ENCODE measurements at regions not wholly inside any gene's neighbourhood (a gene's known extent, or its start where the extent isn't known, plus 50 kb on each side); places are given as distances from the start of the nearest gene placed in this dataset.

DNA sequence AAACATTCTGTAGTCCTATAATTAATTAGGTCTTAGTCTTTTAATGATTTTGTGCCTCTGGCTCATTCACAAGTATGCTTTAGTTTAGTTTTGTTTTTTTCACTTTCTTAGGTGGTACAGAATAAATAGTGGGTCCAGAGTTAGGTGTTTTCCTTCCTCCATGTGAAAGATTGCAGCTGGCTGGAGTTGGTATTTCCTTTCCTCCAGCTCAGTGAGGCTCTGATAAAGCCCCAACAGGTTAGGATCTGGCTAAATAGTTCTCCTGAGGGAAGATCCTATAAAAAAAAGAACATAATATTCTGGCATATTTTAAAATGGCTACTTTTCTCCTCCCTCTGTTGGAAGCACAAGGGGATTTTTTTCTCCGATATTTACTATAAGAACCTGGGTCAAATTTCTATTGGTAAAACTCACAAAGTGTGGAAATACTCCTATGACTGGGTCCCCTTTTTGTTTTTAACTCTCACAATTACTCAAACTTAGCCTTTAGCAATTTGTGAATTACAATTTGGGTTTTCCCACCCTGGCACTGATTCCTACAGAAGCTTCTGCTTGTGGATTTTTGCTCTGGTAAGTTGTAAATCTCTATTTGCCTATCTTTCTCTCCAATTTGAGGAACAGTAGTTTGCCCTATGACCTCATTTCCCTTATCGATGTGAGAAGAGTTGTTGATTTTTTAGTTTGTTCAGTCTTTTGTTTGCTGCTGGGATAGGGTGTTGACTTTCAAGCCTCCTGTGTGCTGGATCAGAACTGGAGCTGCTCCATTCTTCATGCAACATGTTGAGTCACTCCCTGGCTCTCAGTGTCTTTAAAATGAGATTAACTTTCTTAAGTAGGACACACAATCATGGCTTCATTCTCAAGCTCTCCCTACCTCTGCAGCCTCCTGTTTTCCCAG is 500.9 kb downstream of the RNF144A start:
- Histone ChIP-seq H3K9me3 (no peaks in the 10 kb centered on the region), H3K4me2 (no peak overlapping the region), H3K4me1 (no peaks in the 10 kb centered on the region), H3K27ac (no peak overlapping the region), H3K4me3 (no peak overlapping the region)
- CTCF ChIA-PET: interaction anchor here (0.7 to 4.2 kb wide), 2 partner anchors 9 to 321 kb away, joined by 3 to 27 read pairs; no protein-coding TSS in a partner anchor
- ATAC-seq (no peak), FAIRE-seq (no peak), DNase-seq (ENCODE audit: low read depth in 1 of 2, low spot score in 1 of 2) (no peak)
- 45% methylated on average over 2 of the region's 2 CpGs for WGBS (ENCODE audit: missing lambda C conversion rate)
- no peak for TF ChIP-seq FOSB (CRISPR knock-in tag; IDR thresholded peaks at IDR 0.05)
- TF ChIP-seq EP300 (IDR thresholded peaks at IDR 0.05): no peak
- TF ChIP-seq PHF8 (IDR thresholded peaks at IDR 0.05; ENCODE audit: borderline replicate concordance, low read depth): no peak
- POLR2A ChIA-PET: no interaction called here

DNA sequence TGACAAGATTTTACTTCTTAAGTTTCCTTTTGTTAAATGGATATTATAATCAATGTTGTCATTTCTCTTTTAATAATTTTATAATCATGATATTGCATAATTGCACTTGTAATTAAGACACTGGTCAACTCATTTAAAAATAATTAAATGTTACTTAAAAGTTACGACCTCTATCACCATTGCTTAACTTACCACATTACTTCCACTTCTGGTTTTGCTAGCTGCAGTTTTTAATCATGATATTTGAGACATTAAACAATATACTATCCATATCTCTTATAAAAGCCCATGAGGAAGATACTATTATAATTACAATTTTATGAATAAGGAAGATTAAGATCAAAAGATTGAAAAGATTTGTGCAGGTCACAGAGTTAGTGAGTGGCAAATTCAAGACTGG is 502.0 kb downstream of the RNF144A start:
- H3K27ac ChIP-seq: no peak overlapping the region
- TF ChIP-seq JUN (IDR thresholded peaks at IDR 0.05): no peak
- TF ChIP-seq POLR2A (IDR thresholded peaks at IDR 0.05; ENCODE audit: low read length): no peak
- TF ChIP-seq HOXB5 (CRISPR knock-in tag; IDR thresholded peaks at IDR 0.05): no peak
- no peak for TF ChIP-seq EHMT2 (IDR thresholded peaks at IDR 0.05; ENCODE audit: low read depth)
- TF ChIP-seq, protein P1, sequence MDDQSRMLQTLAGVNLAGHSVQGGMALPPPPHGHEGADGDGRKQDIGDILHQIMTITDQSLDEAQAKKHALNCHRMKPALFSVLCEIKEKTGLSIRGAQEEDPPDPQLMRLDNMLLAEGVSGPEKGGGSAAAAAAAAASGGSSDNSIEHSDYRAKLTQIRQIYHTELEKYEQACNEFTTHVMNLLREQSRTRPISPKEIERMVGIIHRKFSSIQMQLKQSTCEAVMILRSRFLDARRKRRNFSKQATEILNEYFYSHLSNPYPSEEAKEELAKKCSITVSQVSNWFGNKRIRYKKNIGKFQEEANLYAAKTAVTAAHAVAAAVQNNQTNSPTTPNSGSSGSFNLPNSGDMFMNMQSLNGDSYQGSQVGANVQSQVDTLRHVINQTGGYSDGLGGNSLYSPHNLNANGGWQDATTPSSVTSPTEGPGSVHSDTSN (IDR thresholded peaks at IDR 0.05): no peak
- H3K4me2 ChIP-seq: no peak overlapping the region
- CTCF ChIA-PET: interaction anchor here (0.7 to 4.2 kb wide), 2 partner anchors 8 to 322 kb away, joined by 3 to 27 read pairs; no protein-coding TSS in a partner anchor
- POLR2A ChIA-PET: no interaction called here
- 0% methylated on average over 1 of the region's 1 CpG for WGBS (ENCODE audit: missing lambda C conversion rate)
- 0 out of 3 replicates have a peak, but pooled peaks cover 3% of the 10 kb centered on the region for H3K9me3 ChIP-seq
- DNase-seq (ENCODE audit: low read depth in 1 of 2, low spot score in 1 of 2): no peak
- H3K4me1 ChIP-seq: no peaks in the 10 kb centered on the region
- no peak overlapping the region for H3K4me3 ChIP-seq
- ATAC-seq: no peak
- no peak for FAIRE-seq

DNA sequence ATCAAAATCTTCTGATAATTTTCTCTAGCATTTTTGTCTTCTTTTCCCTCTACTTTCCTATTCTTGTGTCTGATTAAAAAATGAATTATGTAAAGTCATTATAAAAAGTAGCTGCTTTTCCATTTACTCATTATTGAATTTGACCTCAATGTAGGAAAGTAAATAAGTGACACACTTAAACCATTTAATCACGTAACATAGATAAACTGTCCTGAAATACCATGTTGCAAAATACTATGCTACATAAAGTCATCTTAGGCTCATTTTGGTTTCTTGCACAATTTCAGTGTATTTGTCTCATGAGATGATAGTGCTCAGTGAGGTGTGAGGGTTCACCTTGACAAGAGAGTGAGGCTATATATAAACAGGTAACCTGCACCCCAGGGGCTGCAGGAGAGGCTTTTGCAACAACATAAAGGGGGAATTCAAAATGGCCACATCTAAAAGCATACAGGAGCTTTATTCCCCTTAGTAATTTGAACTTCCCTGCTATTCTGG is 502.7 kb downstream of the RNF144A start:
- DNase-seq (ENCODE audit: low read depth in 1 of 2, low spot score in 1 of 2) (no peak), ATAC-seq (no peak), FAIRE-seq (peak; percentile 85)
- Histone ChIP-seq H3K4me1 (no peaks in the 10 kb centered on the region), H3K4me3 (no peak overlapping the region), H3K4me2 (no peak overlapping the region), H3K27ac (no peak overlapping the region), H3K9me3 (0 out of 3 replicates have a peak, but pooled peaks cover 3% of the 10 kb centered on the region)
- 7% methylated on average over 1 of the region's 1 CpG for WGBS (ENCODE audit: missing lambda C conversion rate)
- TF ChIP-seq FOSB (CRISPR knock-in tag; IDR thresholded peaks at IDR 0.05) (no peak), FOXS1 (CRISPR knock-in tag; IDR thresholded peaks at IDR 0.05) (no peak), JUNB (IDR thresholded peaks at IDR 0.05) (no peak), ZC3H11A (IDR thresholded peaks at IDR 0.05) (no peak), ZFP36 (IDR thresholded peaks at IDR 0.05; ENCODE audit: borderline replicate concordance, partially characterized antibody) (no peak), HOXB13 (CRISPR knock-in tag; IDR thresholded peaks at IDR 0.05; ENCODE audit: low read depth) (no peak), CBX2 (IDR thresholded peaks at IDR 0.05; ENCODE audit: borderline replicate concordance, low read depth) (no peak), HEYL (CRISPR knock-in tag; IDR thresholded peaks at IDR 0.05) (no peak), SMC3 (IDR thresholded peaks at IDR 0.05) (no peak), EHF (CRISPR knock-in tag; IDR thresholded peaks at IDR 0.05) (no peak), PHF8 (IDR thresholded peaks at IDR 0.05; ENCODE audit: borderline replicate concordance, low read depth) (no peak), KDM5A (IDR thresholded peaks at IDR 0.05) (no peak), POLR2AphosphoS2 (conservative IDR thresholded peaks at IDR 0.05; ENCODE audit: low read length) (no peak), HOXA7 (CRISPR knock-in tag; IDR thresholded peaks at IDR 0.05) (no peak)
- TF ChIP-seq, protein P2, sequence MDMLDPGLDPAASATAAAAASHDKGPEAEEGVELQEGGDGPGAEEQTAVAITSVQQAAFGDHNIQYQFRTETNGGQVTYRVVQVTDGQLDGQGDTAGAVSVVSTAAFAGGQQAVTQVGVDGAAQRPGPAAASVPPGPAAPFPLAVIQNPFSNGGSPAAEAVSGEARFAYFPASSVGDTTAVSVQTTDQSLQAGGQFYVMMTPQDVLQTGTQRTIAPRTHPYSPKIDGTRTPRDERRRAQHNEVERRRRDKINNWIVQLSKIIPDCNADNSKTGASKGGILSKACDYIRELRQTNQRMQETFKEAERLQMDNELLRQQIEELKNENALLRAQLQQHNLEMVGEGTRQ (IDR thresholded peaks at IDR 0.05): no peak
- TF ChIP-seq, protein P3, sequence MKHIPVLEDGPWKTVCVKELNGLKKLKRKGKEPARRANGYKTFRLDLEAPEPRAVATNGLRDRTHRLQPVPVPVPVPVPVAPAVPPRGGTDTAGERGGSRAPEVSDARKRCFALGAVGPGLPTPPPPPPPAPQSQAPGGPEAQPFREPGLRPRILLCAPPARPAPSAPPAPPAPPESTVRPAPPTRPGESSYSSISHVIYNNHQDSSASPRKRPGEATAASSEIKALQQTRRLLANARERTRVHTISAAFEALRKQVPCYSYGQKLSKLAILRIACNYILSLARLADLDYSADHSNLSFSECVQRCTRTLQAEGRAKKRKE (CRISPR knock-in tag; IDR thresholded peaks at IDR 0.05; ENCODE audit: low read depth): no peak
- TF ChIP-seq, protein P4, sequence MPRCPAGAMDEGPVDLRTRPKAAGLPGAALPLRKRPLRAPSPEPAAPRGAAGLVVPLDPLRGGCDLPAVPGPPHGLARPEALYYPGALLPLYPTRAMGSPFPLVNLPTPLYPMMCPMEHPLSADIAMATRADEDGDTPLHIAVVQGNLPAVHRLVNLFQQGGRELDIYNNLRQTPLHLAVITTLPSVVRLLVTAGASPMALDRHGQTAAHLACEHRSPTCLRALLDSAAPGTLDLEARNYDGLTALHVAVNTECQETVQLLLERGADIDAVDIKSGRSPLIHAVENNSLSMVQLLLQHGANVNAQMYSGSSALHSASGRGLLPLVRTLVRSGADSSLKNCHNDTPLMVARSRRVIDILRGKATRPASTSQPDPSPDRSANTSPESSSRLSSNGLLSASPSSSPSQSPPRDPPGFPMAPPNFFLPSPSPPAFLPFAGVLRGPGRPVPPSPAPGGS (IDR thresholded peaks at IDR 0.05): no peak
- ChIA-PET CTCF (interaction anchor here (1.1 to 4.2 kb wide), 3 partner anchors 7 to 1342 kb away, joined by 3 to 27 read pairs (median 3); no protein-coding TSS in a partner anchor), POLR2A (no interaction called here)
